H9 (cell line): ENCODE measurements at regions not wholly inside any gene's neighbourhood (a gene's known extent, or its start where the extent isn't known, plus 50 kb on each side); places are given as distances from the start of the nearest gene placed in this dataset.

Experiments used
- DNase-seq: peaks from one replicate; pipeline ENCODE4 v3.0.0-alpha.2; 2017
- H2AFZ ChIP-seq: one replicate; pipeline ENCODE4 v1.6.1; 2013; ENCODE audit warnings: mild to moderate bottlenecking, low read length, control low read depth, moderate library complexity
- H2AK5ac ChIP-seq: 2 replicates; pipeline ENCODE4 v1.6.1; 2013; ENCODE audit warnings: low read length, control low read depth, mixed read lengths; ENCODE audit not compliant: insufficient read length
- H2BK120ac ChIP-seq: one replicate; pipeline ENCODE4 v1.6.1; 2013; ENCODE audit warnings: low read depth, mild to moderate bottlenecking, low read length, control low read depth, inconsistent platforms; ENCODE audit not compliant: poor library complexity, severe bottlenecking
- H2BK12ac ChIP-seq: 2 replicates; pipeline ENCODE4 v1.6.1; 2013; ENCODE audit warnings: low read length, control low read depth, mixed read lengths, low read depth; ENCODE audit not compliant: insufficient read length
- H2BK15ac ChIP-seq: 2 replicates; pipeline ENCODE4 v1.6.1; 2013; ENCODE audit warnings: low read depth, low read length, control low read depth
- H2BK20ac ChIP-seq: one replicate; pipeline ENCODE4 v1.6.1; 2013; ENCODE audit warnings: low read depth, mild to moderate bottlenecking, low read length, control low read depth, inconsistent platforms; ENCODE audit not compliant: poor library complexity, severe bottlenecking
- H2BK5ac ChIP-seq: 2 replicates; pipeline ENCODE4 v1.6.1; 2013; ENCODE audit warnings: low read length, control low read depth, mixed read lengths; ENCODE audit not compliant: insufficient read length
- H3K14ac ChIP-seq: 2 replicates; pipeline ENCODE4 v1.6.1; 2013; ENCODE audit warnings: low read length, control low read depth; ENCODE audit not compliant: insufficient read depth
- H3K18ac ChIP-seq: 2 replicates; pipeline ENCODE4 v1.6.1; 2013; ENCODE audit warnings: low read depth, mild to moderate bottlenecking, mixed read lengths, low read length, control low read depth; ENCODE audit not compliant: insufficient read length
- H3K23ac ChIP-seq: 2 replicates; pipeline ENCODE4 v1.6.1; 2013; ENCODE audit warnings: low read length, control low read depth, mixed read lengths, low read depth; ENCODE audit not compliant: insufficient read length
- H3K23me2 ChIP-seq: 2 replicates; pipeline ENCODE4 v1.6.1; 2013; ENCODE audit warnings: low read depth, mild to moderate bottlenecking, mixed read lengths, low read length, control low read depth; ENCODE audit not compliant: insufficient read length, poor library complexity, severe bottlenecking
- H3K27ac ChIP-seq: 2 replicates; pipeline ENCODE4 v1.5.1; 2013; ENCODE audit warnings: low read length, control low read depth, mixed read lengths, low read depth; ENCODE audit not compliant: insufficient read length
- H3K27me3 ChIP-seq: 2 replicates; pipeline ENCODE4 v1.6.1; 2013; ENCODE audit warnings: low read length, control low read depth, inconsistent platforms; ENCODE audit not compliant: insufficient read depth
- H3K4ac ChIP-seq: 2 replicates; pipeline ENCODE4 v1.6.1; 2013; ENCODE audit warnings: low read depth, mild to moderate bottlenecking, control low read depth, inconsistent platforms, low read length, moderate library complexity
- H3K4me1 ChIP-seq: 2 replicates; pipeline ENCODE4 v1.6.1; 2013; ENCODE audit warnings: low read length, control low read depth, inconsistent platforms; ENCODE audit not compliant: insufficient read depth
- H3K4me2 ChIP-seq: 2 replicates; pipeline ENCODE4 v1.6.1; 2013; ENCODE audit warnings: low read length, control low read depth, mixed read lengths; ENCODE audit not compliant: insufficient read length, insufficient read depth
- H3K56ac ChIP-seq: 2 replicates; pipeline ENCODE4 v1.6.1; 2013; ENCODE audit warnings: low read depth, mild to moderate bottlenecking, mixed read lengths, low read length, control low read depth; ENCODE audit not compliant: insufficient read length
- H3K79me1 ChIP-seq: 2 replicates; pipeline ENCODE4 v1.6.1; 2013; ENCODE audit warnings: low read depth, mild to moderate bottlenecking, moderate library complexity, low read length, control low read depth, inconsistent platforms; ENCODE audit not compliant: insufficient read depth, poor library complexity, severe bottlenecking
- H3K79me2 ChIP-seq: 2 replicates; pipeline ENCODE4 v1.6.1; 2013; ENCODE audit warnings: low read length, control low read depth, inconsistent platforms; ENCODE audit not compliant: insufficient read depth
- H3K9ac ChIP-seq: 2 replicates; pipeline ENCODE4 v1.6.1; 2013; ENCODE audit warnings: low read length, control low read depth, mixed read lengths; ENCODE audit not compliant: insufficient read length; ENCODE audit errors: extremely low read depth
- H3K9me3 ChIP-seq: one replicate; pipeline ENCODE4 v1.6.1; 2013; ENCODE audit warnings: low read depth, low read length, inconsistent platforms; ENCODE audit not compliant: control insufficient read depth
- H3T11ph ChIP-seq: one replicate; pipeline ENCODE4 v1.6.1; 2013; ENCODE audit warnings: mild to moderate bottlenecking, low read length, control low read depth, inconsistent platforms
- H4K20me1 ChIP-seq: one replicate; pipeline ENCODE4 v1.6.1; 2013; ENCODE audit not compliant: control insufficient read depth, insufficient read length, insufficient read depth
- H4K5ac ChIP-seq: 2 replicates; pipeline ENCODE4 v1.6.1; 2013; ENCODE audit warnings: low read depth, mild to moderate bottlenecking, mixed read lengths, low read length, control low read depth; ENCODE audit not compliant: insufficient read length
- H4K8ac ChIP-seq: replicated peaks from 2 replicates; pipeline ENCODE4 v1.6.1; 2013; ENCODE audit warnings: low read length, control low read depth, mixed read lengths, low read depth; ENCODE audit not compliant: insufficient read length
- H4K91ac ChIP-seq: 2 replicates; pipeline ENCODE4 v1.6.1; 2013; ENCODE audit warnings: low read depth, mild to moderate bottlenecking, moderate library complexity, mixed read lengths, low read length, control low read depth; ENCODE audit not compliant: insufficient read length
- H3K27ac Mint-ChIP-seq, 3 experiments: 2 replicates in 2 of 3; 3 replicates in 1 of 3; pipeline ENCODE4 v1.8.0; 2020 to 2021; ENCODE audit warnings: mixed read lengths in 3 of 3, mild to moderate bottlenecking in 1 of 3, moderate library complexity in 1 of 3
- H3K27me3 Mint-ChIP-seq: 2 replicates; pipeline ENCODE4 v1.8.0; 2021; ENCODE audit warnings: low read depth, mild to moderate bottlenecking, moderate library complexity, mixed read lengths
- H3K36me3 Mint-ChIP-seq, 3 experiments: 2 replicates in 2 of 3; 3 replicates in 1 of 3; pipeline ENCODE4 v1.8.0; 2020 to 2021; ENCODE audit warnings: low read depth in 3 of 3, mixed read lengths in 3 of 3; ENCODE audit not compliant: insufficient read depth in 1 of 3
- H3K4me1 Mint-ChIP-seq, 2 experiments: 2 replicates each; pipeline ENCODE4 v1.8.0; 2020; ENCODE audit warnings: mixed read lengths in 2 of 2
- H3K4me3 Mint-ChIP-seq, 2 experiments: 2 replicates in 1 of 2; 3 replicates in 1 of 2; pipeline ENCODE4 v1.8.0; 2020 to 2021; ENCODE audit warnings: mild to moderate bottlenecking in 2 of 2, mixed read lengths in 2 of 2, moderate library complexity in 1 of 2
- H3K9me3 Mint-ChIP-seq, 2 experiments: 2 replicates in 1 of 2; 3 replicates in 1 of 2; pipeline ENCODE4 v1.8.0; 2020; ENCODE audit warnings: mild to moderate bottlenecking in 2 of 2, mixed read lengths in 2 of 2, moderate library complexity in 1 of 2
- CTCF ChIP-seq: fragments of 200-600 bp; sonication (generic); conservative IDR thresholded peaks from 3 replicates; pipeline ENCODE4 v1.8.0; 2021; ENCODE audit warnings: antibody characterized with exemption, mild to moderate bottlenecking
- WGBS: extraction: QIAGEN DNeasy Blood & Tissue Kit; methylation state at CpG from one replicate; pipeline ENCODE4 v1.1.7; 2013; ENCODE audit warnings: missing lambda C conversion rate, low lambda C conversion rate, mixed read lengths; ENCODE audit not compliant: insufficient read length; ENCODE audit errors: extremely low coverage; 5-methylcytosine and 5-hydroxymethylcytosine counted together

DNA sequence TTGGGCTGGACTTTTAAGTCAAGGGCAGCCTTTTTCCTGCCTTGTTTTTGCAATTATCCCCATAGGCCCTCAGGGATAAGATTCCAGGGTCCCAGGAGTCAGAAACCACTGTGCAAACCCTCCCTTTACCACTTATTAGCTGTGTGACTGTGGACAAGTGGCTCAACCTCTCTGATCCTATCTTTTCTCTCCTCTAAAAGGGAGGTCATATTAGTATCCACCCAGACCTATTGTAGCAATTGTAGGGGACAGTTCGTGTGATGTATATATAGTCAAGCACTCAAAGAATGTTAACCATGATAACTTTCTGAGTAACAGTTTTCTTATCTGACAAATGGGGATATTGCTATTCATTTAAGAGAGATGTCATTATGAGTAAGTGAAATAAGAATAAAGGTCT is 68.2 kb downstream of the IRX5 start:
- WGBS, result no CpG with 5 or more reads among the region's 1 CpG
- TF ChIP-seq CTCF, result no peak
- Histone ChIP-seq H2BK12ac (no peak overlapping the region), H3K27me3 (no peaks in the 10 kb centered on the region), H3K9me3 (no peaks in the 10 kb centered on the region), H4K20me1 (no peaks in the 10 kb centered on the region), H3T11ph (no peak overlapping the region), H2BK5ac (no peak overlapping the region), H3K79me2 (no peaks in the 10 kb centered on the region), H2BK15ac (no peak overlapping the region), H2AK5ac (no peak overlapping the region), H2AFZ (no peak overlapping the region), H3K79me1 (no peaks in the 10 kb centered on the region), H3K4me1 (no peaks in the 10 kb centered on the region), H3K9ac (no peak overlapping the region), H3K18ac (no peak overlapping the region), H3K4ac (no peak overlapping the region), H3K56ac (no peak overlapping the region), H2BK20ac (no peak overlapping the region), H3K27ac (no peak overlapping the region), H3K23me2 (no peaks in the 10 kb centered on the region), H4K5ac (no peak overlapping the region), H2BK120ac (no peak overlapping the region), H4K8ac (no peak overlapping the region), H3K23ac (no peak overlapping the region), H3K4me2 (no peak overlapping the region), H3K14ac (no peak overlapping the region), H4K91ac (no peak overlapping the region)
- H3K27ac Mint-ChIP-seq, result no peak overlapping the region
- DNase-seq, result no peak
- peaks cover 0 to 11% of the 10 kb centered on the region in 2 experiments; a peak in 2 of 4 replicates for H3K4me1 Mint-ChIP-seq
- H3K4me3 Mint-ChIP-seq, result no peak overlapping the region
- no peaks in the 10 kb centered on the region for H3K9me3 Mint-ChIP-seq
- peaks cover 4% of the 10 kb centered on the region for H3K27me3 Mint-ChIP-seq
- no peaks in the 10 kb centered on the region for H3K36me3 Mint-ChIP-seq
